ENCODE measurements at regions not wholly inside any gene's neighbourhood (a gene's known extent, or its start where the extent isn't known, plus 50 kb on each side); places are given as distances from the start of the nearest gene placed in this dataset.

- no peak overlapping the region for H3K27ac ChIP-seq (ENCODE audit: low read depth, low read length)
- 98 to 100% methylated on average over 2 to 4 of the region's 4 CpGs for WGBS, 2 experiments (ENCODE audit: insufficient coverage in 1 of 2, insufficient read length in 1 of 2)
These were observed 354.4 kb upstream of the CLNK start for GRCh38 chr4:11038926-11039325.

GRCh38 chr4:11037637-11038036 is 353.1 kb upstream of the CLNK start:
- no peak for TF ChIP-seq CTCF (conservative IDR thresholded peaks at IDR 0.05)
- H3K9me3 ChIP-seq (ENCODE audit: control insufficient read depth, low read length) = no peaks in the 10 kb centered on the region
- no peak overlapping the region for H3K4me3 Mint-ChIP-seq
- 60% methylated on average over 1 of the region's 1 CpG for WGBS, 2 experiments (ENCODE audit: insufficient coverage in 1 of 2, insufficient read length in 1 of 2)
- no peak overlapping the region for H3K4me3 ChIP-seq (ENCODE audit: low read length)
- no peaks in the 10 kb centered on the region for H3K27me3 Mint-ChIP-seq (ENCODE audit: insufficient read depth)
- H3K36me3 Mint-ChIP-seq (ENCODE audit: low read depth) = no peaks in the 10 kb centered on the region
- H3K9ac ChIP-seq (ENCODE audit: extremely low read depth, low read length, poor library complexity, severe bottlenecking) = no peak overlapping the region
- H3K27ac ChIP-seq (ENCODE audit: low read depth, low read length) = no peak overlapping the region
- no peaks in the 10 kb centered on the region for H3K36me3 ChIP-seq (ENCODE audit: control insufficient read depth, insufficient read depth, low read length)
- no peak overlapping the region for H3K27ac Mint-ChIP-seq
- peaks cover 21% of the 10 kb centered on the region for H3K4me1 Mint-ChIP-seq
- H3K9me3 Mint-ChIP-seq = no peaks in the 10 kb centered on the region
- H3K4me1 ChIP-seq (ENCODE audit: control insufficient read depth, insufficient read depth, low read length) = no peaks in the 10 kb centered on the region
- no peak for DNase-seq
- no peaks in the 10 kb centered on the region for H3K27me3 ChIP-seq (ENCODE audit: control insufficient read depth, insufficient read depth, low read length, poor library complexity, severe bottlenecking)

More at GRCh38 chr4:11038926-11039325, 354.4 kb upstream of the CLNK start:
- Mint-ChIP-seq H3K4me3 (no peak overlapping the region), H3K9me3 (peaks cover 6% of the 10 kb centered on the region), H3K4me1 (peaks cover 21% of the 10 kb centered on the region), H3K27ac (no peak overlapping the region), H3K27me3 (ENCODE audit: insufficient read depth) (no peaks in the 10 kb centered on the region), H3K36me3 (ENCODE audit: low read depth) (no peaks in the 10 kb centered on the region)
- Histone ChIP-seq H3K4me3 (ENCODE audit: low read length) (no peak overlapping the region), H3K36me3 (ENCODE audit: control insufficient read depth, insufficient read depth, low read length) (no peaks in the 10 kb centered on the region), H3K4me1 (ENCODE audit: control insufficient read depth, insufficient read depth, low read length) (no peaks in the 10 kb centered on the region), H3K9me3 (ENCODE audit: control insufficient read depth, low read length) (no peaks in the 10 kb centered on the region), H3K9ac (ENCODE audit: extremely low read depth, low read length, poor library complexity, severe bottlenecking) (no peak overlapping the region), H3K27me3 (ENCODE audit: control insufficient read depth, insufficient read depth, low read length, poor library complexity, severe bottlenecking) (no peaks in the 10 kb centered on the region)
- TF ChIP-seq CTCF (conservative IDR thresholded peaks at IDR 0.05) = no peak
- DNase-seq = no peak

- H3K9me3 ChIP-seq (ENCODE audit: control insufficient read depth, low read length) = peaks cover 10% of the 10 kb centered on the region
- Mint-ChIP-seq H3K27ac (no peak overlapping the region), H3K27me3 (ENCODE audit: insufficient read depth) (no peaks in the 10 kb centered on the region), H3K4me1 (peaks cover 18% of the 10 kb centered on the region), H3K9me3 (peaks cover 13% of the 10 kb centered on the region), H3K4me3 (no peak overlapping the region), H3K36me3 (ENCODE audit: low read depth) (no peaks in the 10 kb centered on the region)
- DNase-seq = peak; percentile 63
- H3K9ac ChIP-seq (ENCODE audit: extremely low read depth, low read length, poor library complexity, severe bottlenecking) = no peak overlapping the region
- peaks cover 6% of the 10 kb centered on the region for H3K4me1 ChIP-seq (ENCODE audit: control insufficient read depth, insufficient read depth, low read length)
- no peaks in the 10 kb centered on the region for H3K36me3 ChIP-seq (ENCODE audit: control insufficient read depth, insufficient read depth, low read length)
- no peaks in the 10 kb centered on the region for H3K27me3 ChIP-seq (ENCODE audit: control insufficient read depth, insufficient read depth, low read length, poor library complexity, severe bottlenecking)
- 66 to 75% methylated on average over 2 to 3 of the region's 3 CpGs for WGBS, 2 experiments (ENCODE audit: insufficient coverage in 1 of 2, insufficient read length in 1 of 2)
- H3K4me3 ChIP-seq (ENCODE audit: low read length) = no peak overlapping the region
- H3K27ac ChIP-seq (ENCODE audit: low read depth, low read length) = no peak overlapping the region
- TF ChIP-seq CTCF (conservative IDR thresholded peaks at IDR 0.05) = peak; percentile 36
These were observed 343.8 kb upstream of the CLNK start for GRCh38 chr4:11028334-11028733.
